Naive thymus-derived CD4-positive, alpha-beta T cell (primary cell): ENCODE measurements at regions not wholly inside any gene's neighbourhood (a gene's known extent, or its start where the extent isn't known, plus 50 kb on each side); places are given as distances from the start of the nearest gene placed in this dataset.
"Not testable (repeated sequence)": the region's sequence is repeated elsewhere in the genome, so short reads cannot be mapped to it uniquely, and the experiment has no call there.

Experiments used
- ATAC-seq: fragments of 150-1000 bp; cut with Tn5 transposase; 2 replicates; pipeline ENCODE4 v1.10.0; 2021; ENCODE audit warnings: mild to moderate bottlenecking, moderate library complexity
- CTCF ChIA-PET: fragments of 350-600 bp; sonication (Branson Sonifier 250); formaldehyde crosslinking; loops from one replicate; lab custom pipeline; 2021; ENCODE audit warnings: antibody characterized with exemption; lab: Charles Lee
- POLR2A ChIA-PET: fragments of 350-600 bp; sonication (Branson Sonifier 250); formaldehyde crosslinking; loops from one replicate; lab custom pipeline; 2021; ENCODE audit warnings: antibody characterized with exemption, inconsistent platforms; lab: Charles Lee
- DNase-seq, 9 donors: peaks; one replicate each; pipeline versions ENCODE4 v3.0.0 to v3.0.0-alpha.2; 2020 to 2022; ENCODE audit warnings: mixed read lengths in 1 of 9
- H3K27ac ChIP-seq: one replicate; pipeline ENCODE4 v1.7.0; 2013; ENCODE audit warnings: mild to moderate bottlenecking, low read depth, low read length, moderate library complexity
- H3K27me3 ChIP-seq, 2 donors: one replicate each; pipeline ENCODE4 v1.7.0; 2013; ENCODE audit warnings: low read length in 2 of 2, mild to moderate bottlenecking in 2 of 2, moderate library complexity in 2 of 2; ENCODE audit not compliant: control insufficient read depth in 2 of 2, insufficient read depth in 2 of 2
- H3K36me3 ChIP-seq, 3 experiments: 1 replicate in 2 of 3; 2 replicates in 1 of 3; pipeline ENCODE4 v1.7.0; 2013; ENCODE audit warnings: low read length in 3 of 3, mild to moderate bottlenecking in 3 of 3, moderate library complexity in 1 of 3; ENCODE audit not compliant: insufficient read depth in 3 of 3, control insufficient read depth in 2 of 3
- H3K4me1 ChIP-seq, 2 donors: one replicate each; pipeline ENCODE4 v1.7.0; 2013; ENCODE audit warnings: low read length in 2 of 2, mild to moderate bottlenecking in 2 of 2, moderate library complexity in 1 of 2; ENCODE audit not compliant: control insufficient read depth in 2 of 2, insufficient read depth in 2 of 2
- H3K4me3 ChIP-seq: 2 replicates; pipeline ENCODE4 v1.7.0; 2013; ENCODE audit warnings: mild to moderate bottlenecking, low read length
- H3K9me3 ChIP-seq, 3 experiments: 1 replicate in 2 of 3; 2 replicates in 1 of 3; pipeline ENCODE4 v1.7.0; 2013; ENCODE audit warnings: low read length in 3 of 3; ENCODE audit not compliant: control insufficient read depth in 2 of 3
- H3K27ac Mint-ChIP-seq, 9 donors: one replicate each; pipeline ENCODE4 v1.8.0; 2020 to 2022; ENCODE audit warnings: mixed read lengths in 9 of 9, mild to moderate bottlenecking in 8 of 9, moderate library complexity in 5 of 9, inconsistent platforms in 2 of 9
- H3K27me3 Mint-ChIP-seq, 5 donors: one replicate each; pipeline ENCODE4 v1.8.0; 2021 to 2022; ENCODE audit warnings: mixed read lengths in 5 of 5, mild to moderate bottlenecking in 1 of 5
- H3K36me3 Mint-ChIP-seq, 5 donors: one replicate each; pipeline ENCODE4 v1.8.0; 2020 to 2022; ENCODE audit warnings: mixed read lengths in 5 of 5, mild to moderate bottlenecking in 3 of 5, inconsistent platforms in 1 of 5
- H3K4me1 Mint-ChIP-seq, 7 donors: one replicate each; pipeline ENCODE4 v1.8.0; 2020 to 2022; ENCODE audit warnings: mixed read lengths in 7 of 7, mild to moderate bottlenecking in 3 of 7, inconsistent platforms in 1 of 7
- H3K4me3 Mint-ChIP-seq, 10 donors: one replicate each; pipeline ENCODE4 v1.8.0; 2020 to 2022; ENCODE audit warnings: mild to moderate bottlenecking in 10 of 10, mixed read lengths in 10 of 10, moderate library complexity in 6 of 10, inconsistent platforms in 2 of 10
- H3K9me3 Mint-ChIP-seq, 11 donors: one replicate each; pipeline ENCODE4 v1.8.0; 2020 to 2022; ENCODE audit warnings: mixed read lengths in 11 of 11, mild to moderate bottlenecking in 4 of 11, inconsistent platforms in 1 of 11, moderate library complexity in 1 of 11
- intact Hi-C, 2 donors: fragments of 100-400 bp; cut with micrococcal nuclease; formaldehyde crosslinking; loops; one replicate each; pipeline ENCODE4 v1.15.1; 2023

DNA sequence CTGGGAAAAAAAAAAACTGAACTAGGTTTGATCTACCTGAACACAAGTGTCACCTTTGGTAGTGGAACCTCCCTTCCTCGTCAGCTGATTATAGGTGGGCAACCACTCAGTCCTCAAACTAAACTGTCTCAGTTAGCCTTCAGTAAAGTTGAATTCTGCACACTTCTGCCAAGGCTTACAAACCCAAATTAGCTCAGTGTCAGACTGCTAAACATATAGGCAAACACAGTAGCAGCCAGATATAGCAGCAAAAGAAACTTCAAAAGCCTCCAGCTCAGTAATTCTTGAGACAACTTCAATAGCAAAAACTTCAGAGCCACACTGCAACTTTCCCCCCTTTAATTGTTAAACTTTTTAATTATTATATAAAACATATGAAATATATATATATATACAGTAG is 956.9 kb downstream of the XPNPEP1 start:
- Mint-ChIP-seq H3K9me3 (peaks cover 0 to 16% (median 4%) of the 10 kb centered on the region in 11 donors), H3K36me3 (no peaks in the 10 kb centered on the region), H3K27ac (no peak overlapping the region), H3K4me3 (no peak overlapping the region), H3K4me1 (no peaks in the 10 kb centered on the region), H3K27me3 (no peaks in the 10 kb centered on the region)
- POLR2A ChIA-PET = no interaction called here
- Histone ChIP-seq H3K36me3 (no peaks in the 10 kb centered on the region), H3K4me1 (no peaks in the 10 kb centered on the region), H3K27me3 (no peaks in the 10 kb centered on the region), H3K9me3 (no peaks in the 10 kb centered on the region), H3K4me3 (no peak overlapping the region), H3K27ac (no peak overlapping the region)
- no peak for DNase-seq
- CTCF ChIA-PET = no interaction called here
- intact Hi-C loops = no loop called here
- no peak for ATAC-seq

DNA sequence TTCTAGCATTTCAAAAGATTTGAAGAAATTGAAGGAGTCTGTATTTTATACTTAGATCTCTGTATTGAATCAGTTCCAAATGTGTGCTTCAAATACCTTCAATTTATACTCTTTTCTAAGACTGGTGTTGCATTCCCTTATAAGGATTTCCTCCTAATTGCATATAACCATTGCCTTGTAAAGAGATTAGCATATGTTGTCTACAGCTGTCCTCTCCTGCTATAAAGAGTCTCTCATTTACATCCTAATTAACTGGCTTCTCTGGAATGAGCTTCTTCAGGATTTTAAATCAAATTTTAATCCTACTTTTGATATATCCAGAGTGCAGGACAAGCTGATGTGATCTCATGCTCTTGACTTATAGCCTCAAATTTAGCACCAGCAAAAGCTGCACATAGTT is 957.3 kb downstream of the XPNPEP1 start:
- DNase-seq = no peak
- Histone ChIP-seq H3K27me3 (no peaks in the 10 kb centered on the region), H3K4me1 (no peaks in the 10 kb centered on the region), H3K27ac (no peak overlapping the region), H3K9me3 (no peaks in the 10 kb centered on the region), H3K4me3 (no peak overlapping the region), H3K36me3 (no peaks in the 10 kb centered on the region)
- H3K9me3 Mint-ChIP-seq = peaks cover 0 to 17% (median 5%) of the 10 kb centered on the region in 11 donors
- ATAC-seq = no peak
- H3K4me3 Mint-ChIP-seq = no peak overlapping the region
- intact Hi-C loops = no loop called here
- ChIA-PET POLR2A (no interaction called here), CTCF (no interaction called here)
- H3K36me3 Mint-ChIP-seq = no peaks in the 10 kb centered on the region
- H3K4me1 Mint-ChIP-seq = no peaks in the 10 kb centered on the region
- no peak overlapping the region for H3K27ac Mint-ChIP-seq
- no peaks in the 10 kb centered on the region for H3K27me3 Mint-ChIP-seq

DNA sequence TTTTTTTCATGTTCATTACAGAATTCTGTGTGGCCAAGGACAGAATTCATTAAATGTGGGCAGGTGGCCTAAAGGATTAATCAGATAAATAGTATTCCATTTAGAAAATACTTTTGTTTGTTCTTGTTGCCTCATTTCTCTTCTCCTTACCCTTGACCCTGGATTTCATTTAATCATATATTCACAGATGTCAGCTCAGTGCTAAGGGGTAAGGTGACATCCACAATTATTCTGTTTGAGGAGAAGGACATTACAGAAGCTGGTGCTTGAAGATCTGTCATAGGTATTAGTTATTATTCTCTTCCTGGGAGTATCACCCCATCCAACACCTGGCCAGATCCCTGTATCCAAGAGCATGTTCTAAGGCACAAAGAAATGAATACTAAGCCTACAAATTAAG is 961.1 kb downstream of the XPNPEP1 start:
- H3K4me3 Mint-ChIP-seq = no peak overlapping the region
- Histone ChIP-seq H3K27me3 (no peaks in the 10 kb centered on the region), H3K4me1 (no peaks in the 10 kb centered on the region), H3K4me3 (no peak overlapping the region), H3K36me3 (no peaks in the 10 kb centered on the region), H3K27ac (no peak overlapping the region), H3K9me3 (no peaks in the 10 kb centered on the region)
- H3K4me1 Mint-ChIP-seq = no peaks in the 10 kb centered on the region
- DNase-seq (no peak), ATAC-seq (no peak)
- ChIA-PET CTCF (no interaction called here), POLR2A (no interaction called here)
- no peak overlapping the region for H3K27ac Mint-ChIP-seq
- intact Hi-C loops = no loop called here
- no peaks in the 10 kb centered on the region for H3K27me3 Mint-ChIP-seq
- H3K9me3 Mint-ChIP-seq = peaks cover 0 to 10% (median 5%) of the 10 kb centered on the region in 11 donors
- no peaks in the 10 kb centered on the region for H3K36me3 Mint-ChIP-seq

DNA sequence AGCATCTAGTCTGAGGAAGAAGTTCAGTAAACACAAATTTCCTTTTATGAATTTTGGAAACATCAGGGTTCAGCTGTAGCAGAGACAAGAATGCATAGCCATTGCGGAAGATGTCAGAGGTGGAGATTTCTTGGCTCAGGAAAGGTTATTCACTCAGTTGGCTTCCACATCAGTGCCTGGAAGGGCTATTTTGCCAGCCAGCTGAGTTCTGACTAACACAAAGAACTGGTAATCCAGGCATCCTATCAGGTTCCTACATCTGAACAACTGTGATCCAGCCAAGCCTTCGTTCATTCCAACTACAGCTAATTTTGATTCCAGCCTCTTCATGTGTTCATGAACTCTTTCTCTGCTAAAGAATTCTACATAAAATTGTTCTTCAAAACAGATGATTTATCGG is 965.6 kb downstream of the XPNPEP1 start:
- Histone ChIP-seq H3K27ac (no peak overlapping the region), H3K4me1 (no peaks in the 10 kb centered on the region), H3K9me3 (no peaks in the 10 kb centered on the region), H3K27me3 (no peaks in the 10 kb centered on the region), H3K36me3 (no peaks in the 10 kb centered on the region), H3K4me3 (no peak overlapping the region)
- H3K27me3 Mint-ChIP-seq = no peaks in the 10 kb centered on the region
- no peaks in the 10 kb centered on the region for H3K4me1 Mint-ChIP-seq
- DNase-seq (no peak), ATAC-seq (no peak)
- H3K9me3 Mint-ChIP-seq = peaks cover 4 to 30% (median 8%) of the 10 kb centered on the region in 11 donors
- intact Hi-C loops = no loop called here
- POLR2A ChIA-PET = no interaction called here
- H3K27ac Mint-ChIP-seq = no peak overlapping the region
- CTCF ChIA-PET = no interaction called here
- H3K36me3 Mint-ChIP-seq = no peaks in the 10 kb centered on the region
- no peak overlapping the region for H3K4me3 Mint-ChIP-seq

DNA sequence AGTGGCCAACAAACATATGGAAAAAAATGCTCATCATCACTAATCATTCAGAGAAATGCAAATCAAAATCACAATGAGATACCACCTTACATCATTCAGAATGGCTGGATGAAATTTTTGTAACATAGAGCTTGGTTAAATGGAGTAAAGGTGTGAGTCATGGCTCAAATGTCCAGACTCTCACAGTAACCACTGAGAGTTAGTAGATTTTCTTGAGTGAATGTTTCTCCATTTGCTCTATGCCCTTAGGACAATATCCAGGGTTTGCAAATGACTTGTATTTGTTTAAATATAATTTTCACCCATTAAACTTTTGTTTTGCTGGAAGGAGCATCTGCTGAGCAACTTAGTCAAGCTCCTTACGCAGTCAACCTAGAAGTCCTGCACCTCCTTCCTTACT is 967.2 kb downstream of the XPNPEP1 start:
- Histone ChIP-seq H3K9me3 (no peaks in the 10 kb centered on the region), H3K36me3 (no peaks in the 10 kb centered on the region), H3K4me3 (no peak overlapping the region), H3K4me1 (no peaks in the 10 kb centered on the region), H3K27me3 (no peaks in the 10 kb centered on the region), H3K27ac (no peak overlapping the region)
- CTCF ChIA-PET = no interaction called here
- H3K4me3 Mint-ChIP-seq = no peak overlapping the region
- H3K36me3 Mint-ChIP-seq = no peaks in the 10 kb centered on the region
- no peaks in the 10 kb centered on the region for H3K27me3 Mint-ChIP-seq
- POLR2A ChIA-PET = no interaction called here
- no peaks in the 10 kb centered on the region for H3K4me1 Mint-ChIP-seq
- intact Hi-C loops = no loop called here
- DNase-seq = no peak
- H3K27ac Mint-ChIP-seq = no peak overlapping the region
- H3K9me3 Mint-ChIP-seq = peaks cover 4 to 44% (median 12%) of the 10 kb centered on the region in 11 donors
- no peak for ATAC-seq

DNA sequence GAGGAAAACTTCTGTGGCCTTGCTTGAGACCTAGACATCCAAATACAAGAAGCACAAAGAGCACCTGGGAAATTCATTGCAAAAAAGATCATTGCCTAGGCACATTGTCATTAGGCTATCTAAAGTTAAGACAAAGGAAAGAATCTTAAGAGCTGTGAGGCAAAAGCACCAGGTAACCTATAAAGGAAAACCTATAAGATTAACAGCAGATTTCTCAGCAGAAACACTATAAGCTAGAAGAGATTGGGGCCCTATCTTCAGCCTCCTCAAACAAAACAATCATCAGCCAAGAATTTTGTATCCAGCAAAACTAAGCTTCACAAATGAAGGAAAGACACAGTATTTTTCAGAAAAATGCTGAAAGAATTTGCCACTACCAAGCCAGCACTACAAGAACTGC is 1003.3 kb downstream of the XPNPEP1 start:
- DNase-seq, H3K4me3 ChIP-seq, ATAC-seq, H3K36me3 Mint-ChIP-seq, H3K27me3 ChIP-seq, H3K9me3 ChIP-seq, H3K4me3 Mint-ChIP-seq, H3K4me1 ChIP-seq, H3K36me3 ChIP-seq, H3K4me1 Mint-ChIP-seq, intact Hi-C loops, POLR2A ChIA-PET, H3K27me3 Mint-ChIP-seq, H3K27ac Mint-ChIP-seq, CTCF ChIA-PET, H3K27ac ChIP-seq: not testable (repeated sequence)
- peaks cover 0 to 21% (median 4%) of the 10 kb centered on the region in 11 donors for H3K9me3 Mint-ChIP-seq

DNA sequence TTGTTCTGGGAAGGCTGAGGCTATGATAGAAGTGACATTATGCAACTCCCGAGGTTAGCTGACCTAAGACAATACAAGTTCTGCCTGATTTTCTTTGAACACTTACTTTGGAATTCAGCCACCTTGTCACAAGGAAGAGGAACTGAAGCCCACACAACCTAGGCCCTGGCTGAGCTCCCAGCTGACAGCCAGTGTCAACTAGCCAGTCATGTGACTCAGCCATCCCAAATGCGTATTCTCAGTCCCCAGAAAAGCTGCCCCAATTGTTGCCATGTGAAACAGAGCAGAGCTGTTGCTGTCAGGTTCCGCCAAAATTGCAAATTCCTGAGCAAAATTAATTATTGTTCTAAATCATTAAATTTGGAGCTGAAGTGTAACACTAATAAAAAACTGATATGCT is 1010.0 kb downstream of the XPNPEP1 start:
- no peak for ATAC-seq
- H3K4me3 ChIP-seq = no peak overlapping the region
- H3K27ac ChIP-seq = no peak overlapping the region
- H3K36me3 ChIP-seq = no peaks in the 10 kb centered on the region
- Mint-ChIP-seq H3K27me3 (peaks cover 3 to 22% (median 19%) of the 10 kb centered on the region in 5 donors), H3K36me3 (peaks cover 0 to 4% (median 0%) of the 10 kb centered on the region in 5 donors), H3K27ac (no peak overlapping the region), H3K4me1 (no peaks in the 10 kb centered on the region), H3K9me3 (peaks cover 0 to 18% (median 3%) of the 10 kb centered on the region in 11 donors), H3K4me3 (no peak overlapping the region)
- H3K9me3 ChIP-seq = no peaks in the 10 kb centered on the region
- ChIA-PET POLR2A (no interaction called here), CTCF (no interaction called here)
- no peak for DNase-seq
- intact Hi-C loops = no loop called here
- no peaks in the 10 kb centered on the region for H3K27me3 ChIP-seq
- H3K4me1 ChIP-seq = no peaks in the 10 kb centered on the region
